GM12878 (cell line): ENCODE measurements at regions not wholly inside any gene's neighbourhood (a gene's known extent, or its start where the extent isn't known, plus 50 kb on each side); places are given as distances from the start of the nearest gene placed in this dataset.

Source experiments
- ATAC-seq: fragments of 200-7000 bp; cut with Tn5 transposase; 3 replicates; pipeline ENCODE4 v1.9.1; 2020; ENCODE audit warnings: mild to moderate bottlenecking, moderate library complexity
- BruUV-seq: library from RNA; stranded (reverse); fragments of 400-500 nt; replicated peaks from 2 replicates; lab custom pipeline; 2021; lab: Mats Ljungman, UMichigan
- CTCF ChIA-PET: fragments of 300-600 bp; sonication (Branson Sonifier 250); formaldehyde crosslinking; extraction: SDS; loops from one replicate; lab custom pipeline; 2021; ENCODE audit warnings: inconsistent platforms; lab: Yijun Ruan, JAX
- POLR2A ChIA-PET: fragments of 350-600 bp; formaldehyde crosslinking; extraction: SDS; loops from one replicate; lab custom pipeline; 2021; ENCODE audit warnings: inconsistent platforms; lab: Charles Lee
- RAD21 ChIA-PET: fragments of 300-600 bp; sonication (Branson Sonifier 250); formaldehyde crosslinking; loops from one replicate; lab custom pipeline; 2023; ENCODE audit warnings: antibody characterized with exemption; ENCODE audit not compliant: unreplicated experiment; lab: Charles Lee
- SMC1A ChIA-PET: fragments of 300-600 bp; sonication (Branson Sonifier 250); formaldehyde crosslinking; loops from one replicate; lab custom pipeline; 2023; ENCODE audit not compliant: unreplicated experiment, uncharacterized antibody; lab: Charles Lee
- DNase-seq: peaks from one replicate; pipeline ENCODE4 v3.0.0-alpha.2; 2011; ENCODE audit warnings: low read depth, low spot score
- FAIRE-seq: peaks from 3 replicates; lab custom pipeline; 2011; peaks lifted over from hg19 to GRCh38; lab: Jason Lieb, UNC
- H2AFZ ChIP-seq: 2 replicates; pipeline ENCODE4 v1.6.0; 2011; ENCODE audit warnings: low read depth, low read length, control low read depth; ENCODE audit not compliant: control insufficient read depth
- H3K27ac ChIP-seq: 2 replicates; pipeline ENCODE4 v1.5.1; 2011; ENCODE audit warnings: control low read depth; ENCODE audit not compliant: control insufficient read depth, insufficient read depth
- H3K27me3 ChIP-seq, 2 experiments: replicated peaks in 1 of 2; 2 replicates each; pipeline versions ENCODE4 v1.6.0 to v1.6.1; 2011; ENCODE audit warnings: low read length in 1 of 2; ENCODE audit not compliant: control insufficient read depth in 2 of 2, insufficient read depth in 2 of 2
- H3K36me3 ChIP-seq, 2 experiments: 2 replicates each; pipeline ENCODE4 v1.5.1; 2011; ENCODE audit warnings: low read length in 1 of 2; ENCODE audit not compliant: control insufficient read depth in 2 of 2, insufficient read depth in 2 of 2
- H3K4me1 ChIP-seq: 2 replicates; pipeline ENCODE4 v1.6.1; 2011; ENCODE audit warnings: mild to moderate bottlenecking, low read length, moderate library complexity, mixed read lengths; ENCODE audit not compliant: control insufficient read depth, insufficient read depth
- H3K4me2 ChIP-seq: 2 replicates; pipeline ENCODE4 v1.6.0; 2011; ENCODE audit warnings: control low read depth; ENCODE audit not compliant: control insufficient read depth, insufficient read depth
- H3K4me3 ChIP-seq: fragments of 200-600 bp; sonication (generic); 2 replicates; pipeline ENCODE4 v1.5.1; 2016
- H3K79me2 ChIP-seq: 2 replicates; pipeline ENCODE4 v1.6.0; 2011; ENCODE audit warnings: low read length; ENCODE audit not compliant: control insufficient read depth, insufficient read depth
- H3K9ac ChIP-seq: 2 replicates; pipeline ENCODE4 v1.8.0; 2011; ENCODE audit warnings: low read length, control low read depth, mixed read lengths; ENCODE audit not compliant: control insufficient read depth, insufficient read depth
- H3K9me3 ChIP-seq: replicated peaks from 3 replicates; pipeline ENCODE4 v1.5.1; 2011; ENCODE audit warnings: mild to moderate bottlenecking, low read length; ENCODE audit not compliant: control insufficient read depth, insufficient read depth
- H4K20me1 ChIP-seq: 2 replicates; pipeline ENCODE4 v1.6.0; 2011; ENCODE audit not compliant: control insufficient read depth, insufficient read depth
- ETV6 ChIP-seq, 2 experiments: fragments of 450-650 bp in 1 of 2; IDR thresholded peaks in 1 of 2; conservative IDR thresholded peaks in 1 of 2; 2 replicates each; pipeline ENCODE4 v1.6.1; 2014; ENCODE audit warnings: antibody characterized with exemption in 1 of 2, borderline replicate concordance in 1 of 2, low read depth in 1 of 2, mild to moderate bottlenecking in 1 of 2, moderate library complexity in 1 of 2
- HDAC2 ChIP-seq: fragments of 200-600 bp; sonication (generic); IDR thresholded peaks from 2 replicates; pipeline ENCODE4 v1.6.1; 2017
- IKZF2 ChIP-seq, 2 experiments: fragments of 450-650 bp; IDR thresholded peaks; 2 replicates each; pipeline ENCODE4 v1.6.1; 2017; ENCODE audit warnings: mild to moderate bottlenecking in 2 of 2, moderate library complexity in 2 of 2
- MAX ChIP-seq: IDR thresholded peaks from 2 replicates; pipeline ENCODE4 v1.6.1; 2012; ENCODE audit warnings: low read depth, low read length, improper control_type of control experiment
- NFIC ChIP-seq: IDR thresholded peaks from 2 replicates; pipeline ENCODE4 v1.6.1; 2012; ENCODE audit warnings: low read depth, mild to moderate bottlenecking, inconsistent platforms, low read length, moderate library complexity
- SKIL ChIP-seq: fragments of 450-650 bp; IDR thresholded peaks from 2 replicates; pipeline ENCODE4 v1.6.1; 2017; ENCODE audit warnings: mild to moderate bottlenecking, low read depth, inconsistent platforms; ENCODE audit not compliant: poor library complexity, severe bottlenecking
- ZBTB11 ChIP-seq: fragments of 450-650 bp; formaldehyde crosslinking; IDR thresholded peaks from 2 replicates; pipeline ENCODE4 v1.5.0; 2022; ENCODE audit warnings: mild to moderate bottlenecking, missing genetic modification characterization
- ZBTB4 ChIP-seq: fragments of 450-650 bp; formaldehyde crosslinking; IDR thresholded peaks from 2 replicates; pipeline ENCODE4 v1.4.0; 2022; ENCODE audit warnings: mild to moderate bottlenecking, moderate library complexity
- ZNF592 ChIP-seq: fragments of 450-650 bp; IDR thresholded peaks from 2 replicates; pipeline ENCODE4 v1.6.1; 2017; ENCODE audit warnings: mild to moderate bottlenecking, moderate library complexity
- WGBS: methylation state at CpG from one replicate; pipeline ENCODE4 v1.1.6; 2016; ENCODE audit warnings: low lambda C conversion rate; ENCODE audit not compliant: insufficient replicate concordance, insufficient coverage; ENCODE audit errors: missing lambda C conversion rate; 5-methylcytosine and 5-hydroxymethylcytosine counted together
- in situ Hi-C: fragments of 300-500 bp; cut with MboI; formaldehyde crosslinking; loops from 9 replicates; pipeline ENCODE4 v1.14.3; 2018; ENCODE audit warnings: mixed read lengths
- intact Hi-C: fragments of 100-400 bp; cut with micrococcal nuclease; formaldehyde crosslinking; loops from one replicate; pipeline ENCODE4 v1.14.2; 2022; ENCODE audit not compliant: unreplicated experiment

- TF ChIP-seq SKIL (no peak), ZBTB11 (no peak), IKZF2 (IDR thresholded peaks at IDR 0.05) (no peak), ETV6 (conservative IDR thresholded peaks at IDR 0.05 in 1 of 2, IDR thresholded peaks at IDR 0.05 in 1 of 2; ENCODE audit: borderline replicate concordance in 1 of 2, low read depth in 1 of 2) (no peak), HDAC2 (no peak), MAX (no peak), NFIC (no peak)
- TF ChIP-seq, all 136 proteins: peak for 0
Observed at GRCh38 chr12:58481811-58482210, 438.5 kb downstream of the LRIG3 start (continued).

GRCh38 chr12:58487255-58487654, 433.0 kb downstream of the LRIG3 start:
- Histone ChIP-seq H2AFZ (no peak overlapping the region), H3K9me3 (no peaks in the 10 kb centered on the region), H3K27me3 (no peaks in the 10 kb centered on the region), H3K4me1 (no peaks in the 10 kb centered on the region), H3K79me2 (no peaks in the 10 kb centered on the region), H3K9ac (no peak overlapping the region), H4K20me1 (no peaks in the 10 kb centered on the region), H3K4me3 (no peak overlapping the region), H3K36me3 (no peaks in the 10 kb centered on the region), H3K27ac (no peak overlapping the region), H3K4me2 (no peak overlapping the region)
- SMC1A ChIA-PET = no interaction called here
- FAIRE-seq (no peak), DNase-seq (no peak), ATAC-seq (no peak)
- BruUV-seq = no TSS peak
- WGBS = 5% methylated on average over 1 of the region's 1 CpG
- RAD21 ChIA-PET = interaction anchor here (0.6 kb wide), 1 partner anchor 553 kb away, joined by 3 read pairs; no protein-coding TSS in a partner anchor
- CTCF ChIA-PET = interaction anchor here (0.6 to 1.6 kb wide), 2 partner anchors 9 to 471 kb away, joined by 3 read pairs; no protein-coding TSS in a partner anchor
- intact Hi-C loops (no loop called here), in situ Hi-C loops (no loop called here)
- POLR2A ChIA-PET = no interaction called here
- no peak for TF ChIP-seq ZBTB4
- no peak for TF ChIP-seq ZNF592
